Esophagus squamous epithelium (tissue), 5 donors: ENCODE measurements at regions not wholly inside any gene's neighbourhood (a gene's known extent, or its start where the extent isn't known, plus 50 kb on each side); places are given as distances from the start of the nearest gene placed in this dataset.

ENCODE experiments used
- DNase-seq: peaks from one replicate; lab custom pipeline; 2025; lab: John Stamatoyannopoulos, UW
- H3K27ac ChIP-seq, 4 donors: fragments of 200-600 bp; sonication (generic); one replicate each; pipeline ENCODE4 v1.5.1; 2016 to 2019; ENCODE audit warnings: mild to moderate bottlenecking in 1 of 4
- H3K27me3 ChIP-seq, 4 donors: fragments of 200-600 bp; sonication (generic); 1 replicate in 3 of 4; 2 replicates in 1 of 4; pipeline versions ENCODE4 v1.5.1 to v1.6.0; 2017 to 2021; ENCODE audit warnings: antibody characterized with exemption in 1 of 4
- H3K36me3 ChIP-seq, 3 donors: fragments of 200-600 bp; sonication (generic); one replicate each; pipeline ENCODE4 v1.5.1; 2016 to 2019
- H3K4me1 ChIP-seq, 3 donors: fragments of 200-600 bp; sonication (generic); one replicate each; pipeline ENCODE4 v1.5.1; 2017 to 2019
- H3K4me3 ChIP-seq, 4 donors: fragments of 200-600 bp; sonication (generic); 1 replicate in 3 of 4; 2 replicates in 1 of 4; pipeline ENCODE4 v1.5.1; 2016 to 2019; ENCODE audit warnings: mild to moderate bottlenecking in 2 of 4, moderate library complexity in 1 of 4
- H3K9me3 ChIP-seq, 3 donors: fragments of 200-600 bp; sonication (generic); one replicate each; pipeline ENCODE4 v1.5.1; 2016 to 2019
- CTCF ChIP-seq, 6 experiments: fragments of 450-650 bp in 4 of 6; fragments of 200-600 bp in 2 of 6; sonication (generic) in 2 of 6; IDR thresholded peaks; one replicate each; pipeline ENCODE4 v1.5.1; 2016 to 2019; ENCODE audit warnings: antibody characterized with exemption in 6 of 6, mild to moderate bottlenecking in 4 of 6, moderate library complexity in 4 of 6
- POLR2A ChIP-seq, 4 donors: fragments of 450-650 bp; IDR thresholded peaks; one replicate each; pipeline ENCODE4 v1.6.1; 2017; ENCODE audit warnings: antibody characterized with exemption in 4 of 4, mild to moderate bottlenecking in 4 of 4, moderate library complexity in 3 of 4
- WGBS, 2 donors: methylation state at CpG; one replicate each; pipeline ENCODE4 v1.1.5; 2018; 5-methylcytosine and 5-hydroxymethylcytosine counted together
- intact Hi-C: fragments of 100-400 bp; cut with DNase I; formaldehyde crosslinking; loops from one replicate; pipeline ENCODE4 v1.15.0; 2022
- donor health status: DM: yes; HTN: yes; CAD: no.

- DNase-seq, result no peak
- H3K36me3 ChIP-seq, result peaks cover 0 to 6% (median 0%) of the 10 kb centered on the region in 3 donors
- H3K9me3 ChIP-seq, result no peaks in the 10 kb centered on the region
- no peak overlapping the region for H3K4me3 ChIP-seq
- intact Hi-C loops, result no loop called here
- no peak overlapping the region for H3K27ac ChIP-seq
- TF ChIP-seq CTCF (IDR thresholded peaks at IDR 0.05) (no peak), POLR2A (IDR thresholded peaks at IDR 0.05) (no peak)
- no peaks in the 10 kb centered on the region for H3K27me3 ChIP-seq
- no peaks in the 10 kb centered on the region for H3K4me1 ChIP-seq
These were observed 120.3 kb upstream of the ADAMTS9 start for GRCh38 chr3:64808061-64808460.

- DNase-seq, result no peak
- intact Hi-C loops, result no loop called here
- Histone ChIP-seq H3K27me3 (no peaks in the 10 kb centered on the region), H3K4me3 (no peak overlapping the region), H3K4me1 (no peaks in the 10 kb centered on the region), H3K9me3 (no peaks in the 10 kb centered on the region), H3K27ac (no peak overlapping the region), H3K36me3 (peaks cover 0 to 6% (median 0%) of the 10 kb centered on the region in 3 donors)
- TF ChIP-seq POLR2A (IDR thresholded peaks at IDR 0.05) (no peak), CTCF (IDR thresholded peaks at IDR 0.05) (no peak)
- 64 to 72% methylated on average over 6 of the region's 6 CpGs for WGBS, 2 donors
These were observed 119.1 kb upstream of the ADAMTS9 start for GRCh38 chr3:64806668-64807605.

- TF ChIP-seq CTCF (IDR thresholded peaks at IDR 0.05) (no peak), POLR2A (IDR thresholded peaks at IDR 0.05) (no peak)
- H3K36me3 ChIP-seq, result peaks cover 0 to 6% (median 0%) of the 10 kb centered on the region in 3 donors
These were observed 118.2 kb upstream of the ADAMTS9 start for GRCh38 chr3:64805978-64806377.

GRCh38 chr3:64805248-64805647, 117.4 kb upstream of the ADAMTS9 start:
- DNase-seq, result no peak
- H3K4me3 ChIP-seq, result no peak overlapping the region
- peaks cover 0 to 6% (median 0%) of the 10 kb centered on the region in 3 donors for H3K36me3 ChIP-seq
- WGBS, 2 donors, result 50 to 91% methylated on average over 2 of the region's 2 CpGs
- TF ChIP-seq CTCF (IDR thresholded peaks at IDR 0.05) (no peak), POLR2A (IDR thresholded peaks at IDR 0.05) (no peak)
- intact Hi-C loops, result no loop called here
- no peaks in the 10 kb centered on the region for H3K4me1 ChIP-seq
- H3K27me3 ChIP-seq, result no peaks in the 10 kb centered on the region
- no peak overlapping the region for H3K27ac ChIP-seq
- no peaks in the 10 kb centered on the region for H3K9me3 ChIP-seq

More at GRCh38 chr3:64805978-64806377, 118.2 kb upstream of the ADAMTS9 start:
- no peak for DNase-seq
- no peaks in the 10 kb centered on the region for H3K9me3 ChIP-seq
- intact Hi-C loops, result no loop called here
- H3K27me3 ChIP-seq, result no peaks in the 10 kb centered on the region
- H3K4me1 ChIP-seq, result no peaks in the 10 kb centered on the region
- H3K4me3 ChIP-seq, result no peak overlapping the region
- 66 to 68% methylated on average over 2 of the region's 2 CpGs for WGBS, 2 donors
- no peak overlapping the region for H3K27ac ChIP-seq

- Histone ChIP-seq H3K27me3 (no peaks in the 10 kb centered on the region), H3K36me3 (peaks cover 0 to 16% (median 0%) of the 10 kb centered on the region in 3 donors), H3K4me1 (no peaks in the 10 kb centered on the region), H3K9me3 (no peaks in the 10 kb centered on the region), H3K4me3 (no peak overlapping the region), H3K27ac (no peak overlapping the region)
- 91 to 92% methylated on average over 9 of the region's 9 CpGs for WGBS, 2 donors
- DNase-seq, result no peak
- intact Hi-C loops, result no loop called here
- no peak for TF ChIP-seq POLR2A (IDR thresholded peaks at IDR 0.05)
- TF ChIP-seq CTCF (IDR thresholded peaks at IDR 0.05), result no peak
These were observed 115.7 kb upstream of the ADAMTS9 start for GRCh38 chr3:64803469-64803868.
